PC-3 (cell line): ENCODE measurements at regions not wholly inside any gene's neighbourhood (a gene's known extent, or its start where the extent isn't known, plus 50 kb on each side); places are given as distances from the start of the nearest gene placed in this dataset.

Source experiments
- EZH2 ChIP-seq: fragments of 300-600 bp; sonication (generic); IDR thresholded peaks from one replicate; pipeline ENCODE4 v1.6.1; 2017; ENCODE audit warnings: antibody characterized with exemption, mild to moderate bottlenecking, low read length; ENCODE audit not compliant: unreplicated experiment
- TF ChIP-seq, protein P1 (sequence below): fragments of 300-600 bp; sonication (generic); conservative IDR thresholded peaks from 2 replicates; pipeline ENCODE4 v1.5.1; 2017; ENCODE audit warnings: antibody characterized with exemption, low read depth, mild to moderate bottlenecking, low read length

DNA sequence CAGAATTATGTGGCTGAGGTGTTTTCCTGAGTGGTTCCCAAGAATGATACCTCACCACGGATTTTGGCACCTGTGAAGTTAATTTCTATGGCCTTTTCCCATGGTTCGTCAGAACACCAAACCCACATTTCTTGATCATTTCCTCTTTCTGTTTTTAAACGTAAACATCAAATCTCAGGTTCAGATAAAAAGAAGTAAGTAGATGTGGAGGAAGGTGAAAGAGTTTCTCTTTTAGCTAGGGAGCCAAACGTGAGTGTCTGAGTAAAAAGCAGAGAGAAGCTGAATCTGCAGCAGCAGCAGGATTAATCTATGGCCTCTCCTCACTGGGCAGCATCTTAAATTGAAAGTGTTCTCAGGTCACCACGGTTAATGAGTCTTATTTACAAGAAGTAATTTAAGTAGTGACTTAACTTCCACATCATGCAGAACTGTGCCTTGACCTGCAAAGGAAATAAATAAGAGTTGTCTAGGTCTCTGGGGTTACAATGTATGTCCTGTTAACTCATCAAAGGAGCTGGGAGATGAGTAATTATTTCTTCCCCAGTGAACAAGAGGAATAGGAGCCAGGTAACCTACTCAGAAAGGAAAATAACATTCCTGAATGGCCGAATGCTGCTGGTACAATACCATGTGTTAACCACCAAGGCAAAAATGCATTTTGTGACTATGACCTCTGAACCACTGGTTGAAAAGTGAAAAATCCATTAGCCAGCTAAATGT is 139.6 kb upstream of the NETO1 start:
- TF ChIP-seq EZH2, result no peak
- TF ChIP-seq, protein P1, sequence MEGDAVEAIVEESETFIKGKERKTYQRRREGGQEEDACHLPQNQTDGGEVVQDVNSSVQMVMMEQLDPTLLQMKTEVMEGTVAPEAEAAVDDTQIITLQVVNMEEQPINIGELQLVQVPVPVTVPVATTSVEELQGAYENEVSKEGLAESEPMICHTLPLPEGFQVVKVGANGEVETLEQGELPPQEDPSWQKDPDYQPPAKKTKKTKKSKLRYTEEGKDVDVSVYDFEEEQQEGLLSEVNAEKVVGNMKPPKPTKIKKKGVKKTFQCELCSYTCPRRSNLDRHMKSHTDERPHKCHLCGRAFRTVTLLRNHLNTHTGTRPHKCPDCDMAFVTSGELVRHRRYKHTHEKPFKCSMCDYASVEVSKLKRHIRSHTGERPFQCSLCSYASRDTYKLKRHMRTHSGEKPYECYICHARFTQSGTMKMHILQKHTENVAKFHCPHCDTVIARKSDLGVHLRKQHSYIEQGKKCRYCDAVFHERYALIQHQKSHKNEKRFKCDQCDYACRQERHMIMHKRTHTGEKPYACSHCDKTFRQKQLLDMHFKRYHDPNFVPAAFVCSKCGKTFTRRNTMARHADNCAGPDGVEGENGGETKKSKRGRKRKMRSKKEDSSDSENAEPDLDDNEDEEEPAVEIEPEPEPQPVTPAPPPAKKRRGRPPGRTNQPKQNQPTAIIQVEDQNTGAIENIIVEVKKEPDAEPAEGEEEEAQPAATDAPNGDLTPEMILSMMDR, result no peak
